T-helper 2 cell (primary cell): ENCODE measurements at regions not wholly inside any gene's neighbourhood (a gene's known extent, or its start where the extent isn't known, plus 50 kb on each side); places are given as distances from the start of the nearest gene placed in this dataset.

Source experiments
- DNase-seq, 5 experiments: peaks; one replicate each; pipeline versions ENCODE4 v3.0.0 to v3.0.0-alpha.2; 2012 to 2022

- DNase-seq = no peak
Observed at GRCh38 chr2:204184226-204184625, 247.7 kb downstream of the ICOS start.

- DNase-seq = peak in 1 of 5 experiments; percentile 29
Observed at GRCh38 chr2:204187229-204188083, 250.9 kb downstream of the ICOS start.

GRCh38 chr2:204191574-204191973 lies 255.0 kb downstream of the ICOS start:
- no peak for DNase-seq

- DNase-seq = no peak
Observed at GRCh38 chr2:204195498-204195897, 258.9 kb downstream of the ICOS start.

- DNase-seq = no peak
Observed at GRCh38 chr2:204197336-204198005, 260.9 kb downstream of the ICOS start.

- DNase-seq = no peak
Observed at GRCh38 chr2:204199357-204199756, 262.8 kb downstream of the ICOS start.

- no peak for DNase-seq
Observed at GRCh38 chr2:204201507-204201906, 264.9 kb downstream of the ICOS start.

- DNase-seq = no peak
Observed at GRCh38 chr2:204202253-204202652, 265.7 kb downstream of the ICOS start.

GRCh38 chr2:204203704-204204103 lies 267.1 kb downstream of the ICOS start:
- DNase-seq = no peak

- DNase-seq = no peak
Observed at GRCh38 chr2:204205082-204205481, 268.5 kb downstream of the ICOS start.

- no peak for DNase-seq
Observed at GRCh38 chr2:204205538-204205937, 269.0 kb downstream of the ICOS start.

GRCh38 chr2:204207866-204208265 lies 271.3 kb downstream of the ICOS start:
- DNase-seq = no peak

- no peak for DNase-seq
Observed at GRCh38 chr2:204213588-204213987, 277.0 kb downstream of the ICOS start.

GRCh38 chr2:204218040-204218439 lies 281.5 kb downstream of the ICOS start:
- no peak for DNase-seq

GRCh38 chr2:204219196-204219595 lies 282.6 kb downstream of the ICOS start:
- DNase-seq = no peak

GRCh38 chr2:204220896-204221295 lies 284.3 kb downstream of the ICOS start:
- DNase-seq = no peak

- DNase-seq = no peak
Observed at GRCh38 chr2:204223046-204223445, 286.5 kb downstream of the ICOS start.

GRCh38 chr2:204223544-204223943 lies 287.0 kb downstream of the ICOS start:
- no peak for DNase-seq

- no peak for DNase-seq
Observed at GRCh38 chr2:204225671-204226073, 289.1 kb downstream of the ICOS start.

GRCh38 chr2:204226305-204226880 lies 289.8 kb downstream of the ICOS start:
- DNase-seq = no peak

GRCh38 chr2:204228169-204228886 lies 291.8 kb downstream of the ICOS start:
- DNase-seq = no peak

GRCh38 chr2:204234248-204234647 lies 297.7 kb downstream of the ICOS start:
- no peak for DNase-seq

- DNase-seq = no peak
Observed at GRCh38 chr2:204234879-204235278, 298.3 kb downstream of the ICOS start.
